ENCODE measurements at regions not wholly inside any gene's neighbourhood (a gene's known extent, or its start where the extent isn't known, plus 50 kb on each side); places are given as distances from the start of the nearest gene placed in this dataset.

DNA sequence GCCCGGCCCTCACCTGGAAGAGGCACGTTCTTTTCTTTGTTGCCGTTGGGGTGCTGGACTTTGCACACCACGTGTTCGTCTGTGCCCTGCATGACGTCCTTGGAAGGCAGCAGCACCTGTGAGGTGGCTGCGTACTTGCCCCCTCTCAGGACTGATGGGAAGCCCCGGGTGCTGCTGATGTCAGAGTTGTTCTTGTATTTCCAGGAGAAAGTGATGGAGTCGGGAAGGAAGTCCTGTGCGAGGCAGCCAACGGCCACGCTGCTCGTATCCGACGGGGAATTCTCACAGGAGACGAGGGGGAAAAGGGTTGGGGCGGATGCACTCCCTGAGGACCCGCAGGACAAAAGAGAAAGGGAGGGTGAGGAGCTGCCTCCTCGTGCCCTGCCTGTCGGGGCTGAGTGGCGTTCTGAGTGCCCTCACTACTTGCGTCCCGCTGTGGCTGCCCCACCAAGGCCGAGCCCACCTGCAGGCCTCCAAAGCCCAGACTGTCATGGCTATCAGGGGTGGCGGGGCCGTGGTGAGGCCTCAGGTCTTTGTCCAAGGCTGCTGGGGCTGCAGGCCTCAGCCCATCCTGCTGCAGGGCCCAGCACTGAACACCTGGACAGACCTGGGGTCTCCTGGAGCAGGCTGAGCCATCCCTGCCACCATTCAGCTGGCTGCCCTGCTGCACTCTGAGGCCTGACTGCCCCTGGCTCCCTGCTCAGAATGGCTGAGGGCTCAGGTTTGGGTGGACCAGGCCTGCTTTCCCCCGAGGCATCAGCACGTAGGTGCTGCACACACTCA is 329.7 kb downstream of the TMEM121 start:
- DNase-seq (ENCODE audit: low spot score) = peak; percentile 29

More for the DNA sequence above, 329.7 kb downstream of the TMEM121 start:
- WGBS = 79% methylated on average over 28 of the region's 28 CpGs
- Histone ChIP-seq H3K36me3 (ENCODE audit: control insufficient read depth in 4 of 4, insufficient read depth in 3 of 4, low read depth in 1 of 4, low read length in 3 of 4) (no peaks in the 10 kb centered on the region), H3K9ac (ENCODE audit: low read depth in 1 of 2, low read length in 2 of 2) (no peak overlapping the region), H3K4me3 (ENCODE audit: low read depth in 1 of 3, low read length in 3 of 3) (no peak overlapping the region), H3K4me1 (ENCODE audit: control insufficient read depth in 4 of 4, insufficient read depth in 4 of 4, low read length in 3 of 4) (no peaks in the 10 kb centered on the region), H3K27ac (ENCODE audit: low read depth in 1 of 2, low read length in 2 of 2) (no peak overlapping the region), H3K27me3 (ENCODE audit: control insufficient read depth in 4 of 4, insufficient read depth in 4 of 4, low read length in 3 of 4) (no peaks in the 10 kb centered on the region), H3K9me3 (ENCODE audit: control insufficient read depth in 4 of 4, low read length in 3 of 4) (no peaks in the 10 kb centered on the region)
- TF ChIP-seq GABPA (IDR thresholded peaks at IDR 0.05 in 1 of 2, conservative IDR thresholded peaks at IDR 0.05 in 1 of 2) (no peak), JUND (IDR thresholded peaks at IDR 0.05) (no peak), MAX (IDR thresholded peaks at IDR 0.05) (no peak), RAD21 (IDR thresholded peaks at IDR 0.05) (no peak), TAF1 (conservative IDR thresholded peaks at IDR 0.05) (no peak), CTCF (IDR thresholded peaks at IDR 0.05; ENCODE audit: low read depth, low read length, missing input control) (no peak), RXRA (IDR thresholded peaks at IDR 0.05) (no peak), FOXA1 (IDR thresholded peaks at IDR 0.05) (no peak), SP1 (IDR thresholded peaks at IDR 0.05) (no peak), YY1 (IDR thresholded peaks at IDR 0.05) (no peak), HNF4A (conservative IDR thresholded peaks at IDR 0.05) (no peak), EGR1 (IDR thresholded peaks at IDR 0.05; ENCODE audit: low read depth in 2 of 2) (no peak), FOXA2 (IDR thresholded peaks at IDR 0.05) (no peak), HNF4G (IDR thresholded peaks at IDR 0.05) (no peak), ATF3 (IDR thresholded peaks at IDR 0.05) (no peak), NR2F2 (IDR thresholded peaks at IDR 0.05) (no peak)
- TF ChIP-seq, protein P1, sequence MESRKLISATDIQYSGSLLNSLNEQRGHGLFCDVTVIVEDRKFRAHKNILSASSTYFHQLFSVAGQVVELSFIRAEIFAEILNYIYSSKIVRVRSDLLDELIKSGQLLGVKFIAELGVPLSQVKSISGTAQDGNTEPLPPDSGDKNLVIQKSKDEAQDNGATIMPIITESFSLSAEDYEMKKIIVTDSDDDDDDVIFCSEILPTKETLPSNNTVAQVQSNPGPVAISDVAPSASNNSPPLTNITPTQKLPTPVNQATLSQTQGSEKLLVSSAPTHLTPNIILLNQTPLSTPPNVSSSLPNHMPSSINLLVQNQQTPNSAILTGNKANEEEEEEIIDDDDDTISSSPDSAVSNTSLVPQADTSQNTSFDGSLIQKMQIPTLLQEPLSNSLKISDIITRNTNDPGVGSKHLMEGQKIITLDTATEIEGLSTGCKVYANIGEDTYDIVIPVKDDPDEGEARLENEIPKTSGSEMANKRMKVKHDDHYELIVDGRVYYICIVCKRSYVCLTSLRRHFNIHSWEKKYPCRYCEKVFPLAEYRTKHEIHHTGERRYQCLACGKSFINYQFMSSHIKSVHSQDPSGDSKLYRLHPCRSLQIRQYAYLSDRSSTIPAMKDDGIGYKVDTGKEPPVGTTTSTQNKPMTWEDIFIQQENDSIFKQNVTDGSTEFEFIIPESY (IDR thresholded peaks at IDR 0.05) = no peak
- TF ChIP-seq, protein P2, sequence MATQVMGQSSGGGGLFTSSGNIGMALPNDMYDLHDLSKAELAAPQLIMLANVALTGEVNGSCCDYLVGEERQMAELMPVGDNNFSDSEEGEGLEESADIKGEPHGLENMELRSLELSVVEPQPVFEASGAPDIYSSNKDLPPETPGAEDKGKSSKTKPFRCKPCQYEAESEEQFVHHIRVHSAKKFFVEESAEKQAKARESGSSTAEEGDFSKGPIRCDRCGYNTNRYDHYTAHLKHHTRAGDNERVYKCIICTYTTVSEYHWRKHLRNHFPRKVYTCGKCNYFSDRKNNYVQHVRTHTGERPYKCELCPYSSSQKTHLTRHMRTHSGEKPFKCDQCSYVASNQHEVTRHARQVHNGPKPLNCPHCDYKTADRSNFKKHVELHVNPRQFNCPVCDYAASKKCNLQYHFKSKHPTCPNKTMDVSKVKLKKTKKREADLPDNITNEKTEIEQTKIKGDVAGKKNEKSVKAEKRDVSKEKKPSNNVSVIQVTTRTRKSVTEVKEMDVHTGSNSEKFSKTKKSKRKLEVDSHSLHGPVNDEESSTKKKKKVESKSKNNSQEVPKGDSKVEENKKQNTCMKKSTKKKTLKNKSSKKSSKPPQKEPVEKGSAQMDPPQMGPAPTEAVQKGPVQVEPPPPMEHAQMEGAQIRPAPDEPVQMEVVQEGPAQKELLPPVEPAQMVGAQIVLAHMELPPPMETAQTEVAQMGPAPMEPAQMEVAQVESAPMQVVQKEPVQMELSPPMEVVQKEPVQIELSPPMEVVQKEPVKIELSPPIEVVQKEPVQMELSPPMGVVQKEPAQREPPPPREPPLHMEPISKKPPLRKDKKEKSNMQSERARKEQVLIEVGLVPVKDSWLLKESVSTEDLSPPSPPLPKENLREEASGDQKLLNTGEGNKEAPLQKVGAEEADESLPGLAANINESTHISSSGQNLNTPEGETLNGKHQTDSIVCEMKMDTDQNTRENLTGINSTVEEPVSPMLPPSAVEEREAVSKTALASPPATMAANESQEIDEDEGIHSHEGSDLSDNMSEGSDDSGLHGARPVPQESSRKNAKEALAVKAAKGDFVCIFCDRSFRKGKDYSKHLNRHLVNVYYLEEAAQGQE (IDR thresholded peaks at IDR 0.05) = no peak
